GM18505 (cell line): ENCODE measurements at regions not wholly inside any gene's neighbourhood (a gene's known extent, or its start where the extent isn't known, plus 50 kb on each side); places are given as distances from the start of the nearest gene placed in this dataset.

Experiments
- ATAC-seq: cut with Tn5 transposase; IDR thresholded peaks from one replicate; pipeline ENCODE4 v1.9.1; 2021; ENCODE audit not compliant: unreplicated experiment
- POLR2A ChIP-seq: IDR thresholded peaks from 4 replicates; pipeline ENCODE4 v1.6.1; 2011; ENCODE audit warnings: borderline replicate concordance; ENCODE audit not compliant: insufficient read depth, insufficient read length; ENCODE audit errors: extremely low read depth

DNA sequence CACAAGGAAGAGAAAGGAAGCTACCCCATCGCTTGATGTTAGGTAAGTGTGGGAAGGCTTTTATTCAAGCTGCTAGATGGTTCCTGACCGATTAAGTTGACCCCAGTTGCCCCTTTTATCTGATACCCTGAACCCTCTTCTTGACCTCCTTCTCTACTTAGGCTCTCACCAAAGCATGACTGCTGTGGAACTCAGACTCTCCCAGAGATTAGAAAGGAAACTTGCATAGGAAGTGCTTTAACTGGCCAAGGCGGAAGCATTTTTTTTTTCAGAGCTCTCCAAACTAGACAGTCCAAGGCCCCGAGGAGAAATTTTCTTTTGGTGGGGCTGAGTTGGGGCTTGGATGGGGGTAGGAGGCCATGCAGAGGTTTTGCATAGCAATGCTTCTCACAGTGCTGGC, 101.3 kb upstream of the USP24 start:
- no peak for ATAC-seq
- no peak for TF ChIP-seq POLR2A

DNA sequence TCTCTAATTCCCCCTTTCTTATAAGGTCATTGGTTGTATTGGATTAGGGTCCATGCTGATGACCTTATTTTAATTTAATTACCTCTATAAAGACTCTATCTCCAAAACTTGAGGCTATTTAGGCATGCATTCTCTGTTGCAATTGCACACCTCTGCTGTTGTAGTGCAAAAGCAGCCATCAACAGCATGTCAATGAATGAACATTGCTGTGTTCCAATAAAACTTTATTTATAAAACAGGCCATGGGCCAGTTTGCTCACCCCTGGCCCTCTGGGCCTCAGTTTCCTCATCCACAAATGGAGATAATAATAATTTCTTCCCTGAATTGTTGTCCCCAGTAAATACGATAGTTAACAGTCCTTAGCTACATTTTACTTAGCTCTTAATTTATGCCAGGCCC, 100.4 kb upstream of the USP24 start:
- no peak for TF ChIP-seq POLR2A

DNA sequence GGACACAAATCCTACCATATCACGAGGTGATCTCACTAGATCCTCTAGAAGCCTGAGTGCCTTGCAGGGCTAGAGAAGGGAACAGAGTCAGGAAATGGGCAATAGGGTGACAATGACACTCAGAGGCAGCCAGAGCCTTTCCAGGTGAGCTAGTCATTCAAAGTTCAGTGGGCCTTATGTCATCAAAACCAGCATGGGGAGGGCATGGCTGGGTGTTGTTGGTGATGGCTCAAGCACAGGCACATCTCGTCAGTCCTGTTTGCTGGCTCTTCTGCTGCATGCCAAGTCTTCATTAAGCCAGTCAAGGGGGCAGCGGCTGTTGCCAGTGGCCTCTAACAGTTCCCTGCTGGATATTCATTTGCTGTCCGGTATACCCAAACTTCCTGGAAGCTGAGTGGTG, 99.6 kb upstream of the USP24 start:
- no peak for ATAC-seq
- TF ChIP-seq POLR2A = no peak

More for the DNA sequence above, 100.4 kb upstream of the USP24 start:
- no peak for ATAC-seq

DNA sequence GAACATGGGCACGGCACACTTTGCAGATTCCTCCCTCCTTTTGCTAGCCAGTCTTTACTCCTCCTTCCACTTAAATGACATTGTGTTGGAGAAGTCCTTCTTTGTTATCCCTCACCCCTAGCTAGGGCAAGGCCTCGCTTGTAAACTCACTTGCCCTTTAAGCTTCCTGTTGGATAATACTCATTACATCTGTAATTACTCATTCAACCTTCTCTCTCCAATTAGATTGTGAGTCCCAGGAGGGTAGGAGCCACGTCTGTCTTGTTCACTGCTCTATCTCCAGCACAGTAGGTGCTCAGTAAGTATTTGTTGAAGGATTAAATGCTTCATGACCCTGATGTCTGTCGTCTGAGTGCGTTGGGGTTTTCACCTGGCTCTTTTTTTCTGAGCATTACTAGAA, 98.7 kb upstream of the USP24 start:
- no peak for TF ChIP-seq POLR2A
- ATAC-seq = no peak

DNA sequence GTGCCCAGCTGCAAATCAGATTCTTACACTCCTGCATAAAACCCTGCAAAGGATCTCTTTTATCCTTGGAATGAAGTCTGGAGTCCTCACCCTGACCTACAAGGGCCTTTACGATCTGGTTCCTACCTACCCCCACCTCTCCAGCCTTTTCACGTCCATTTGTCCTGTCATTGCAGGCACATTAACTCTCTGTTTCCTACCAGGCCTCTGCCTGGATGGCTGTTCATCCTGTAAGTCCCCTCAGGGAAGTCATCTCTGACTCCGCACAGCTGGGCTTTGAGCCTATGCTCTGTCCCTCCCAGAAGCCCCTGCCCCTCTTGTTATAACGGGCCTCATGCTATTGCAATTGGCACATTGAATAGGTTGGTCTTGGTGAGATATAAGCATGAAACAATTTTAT, 96.8 kb upstream of the USP24 start:
- no peak for TF ChIP-seq POLR2A
- no peak for ATAC-seq

DNA sequence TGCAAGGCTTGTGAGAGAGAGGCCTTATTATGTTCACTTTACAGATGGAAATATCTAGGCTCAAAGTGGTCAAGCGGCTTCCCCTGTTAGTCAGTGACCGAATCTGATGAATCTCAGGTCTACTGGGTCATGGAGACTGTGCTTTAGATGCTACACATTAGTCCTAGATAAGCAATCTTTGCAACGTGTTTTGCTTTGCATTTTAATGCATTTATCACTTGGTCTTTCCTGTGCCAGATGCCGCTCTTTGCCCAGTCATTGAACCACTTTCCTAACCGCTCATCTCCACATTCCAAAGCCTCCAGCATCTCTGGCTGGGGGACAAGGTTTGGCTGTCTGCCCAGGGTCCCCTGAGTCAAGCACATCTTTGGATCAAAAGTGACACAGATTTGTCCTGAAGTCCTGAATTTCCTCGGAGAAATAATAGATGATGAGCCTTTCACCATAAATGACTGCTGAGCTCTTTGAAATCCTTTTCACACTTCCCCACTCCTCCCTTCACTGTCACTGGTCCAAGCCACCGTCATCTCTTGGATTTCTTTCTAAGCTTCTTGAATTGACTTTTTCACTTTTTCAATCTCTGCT, 96.0 kb upstream of the USP24 start:
- TF ChIP-seq POLR2A = no peak
- no peak for ATAC-seq

DNA sequence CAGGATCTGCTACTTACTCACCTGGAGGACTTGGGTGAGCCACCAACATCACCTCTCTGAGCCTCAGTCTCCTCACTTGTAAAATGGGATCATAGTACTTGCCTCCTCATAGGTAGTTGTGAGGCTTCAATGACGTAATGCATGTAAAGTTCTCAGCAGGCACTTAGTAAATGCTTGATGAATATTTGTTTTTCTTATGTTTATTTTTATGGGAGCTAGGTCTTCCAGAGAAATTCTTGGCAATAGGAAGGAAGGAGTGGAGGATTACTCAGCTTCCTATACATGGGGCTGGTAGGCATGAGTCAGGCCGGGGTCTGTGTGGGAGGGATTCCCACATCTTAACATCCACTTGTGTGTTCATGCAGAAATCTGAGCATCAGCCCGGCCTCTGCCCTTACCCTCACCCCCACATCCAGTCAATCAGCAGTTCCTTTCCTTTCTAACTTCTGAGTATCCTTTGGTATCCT, 95.4 kb upstream of the USP24 start:
- ATAC-seq = no peak
- no peak for TF ChIP-seq POLR2A

DNA sequence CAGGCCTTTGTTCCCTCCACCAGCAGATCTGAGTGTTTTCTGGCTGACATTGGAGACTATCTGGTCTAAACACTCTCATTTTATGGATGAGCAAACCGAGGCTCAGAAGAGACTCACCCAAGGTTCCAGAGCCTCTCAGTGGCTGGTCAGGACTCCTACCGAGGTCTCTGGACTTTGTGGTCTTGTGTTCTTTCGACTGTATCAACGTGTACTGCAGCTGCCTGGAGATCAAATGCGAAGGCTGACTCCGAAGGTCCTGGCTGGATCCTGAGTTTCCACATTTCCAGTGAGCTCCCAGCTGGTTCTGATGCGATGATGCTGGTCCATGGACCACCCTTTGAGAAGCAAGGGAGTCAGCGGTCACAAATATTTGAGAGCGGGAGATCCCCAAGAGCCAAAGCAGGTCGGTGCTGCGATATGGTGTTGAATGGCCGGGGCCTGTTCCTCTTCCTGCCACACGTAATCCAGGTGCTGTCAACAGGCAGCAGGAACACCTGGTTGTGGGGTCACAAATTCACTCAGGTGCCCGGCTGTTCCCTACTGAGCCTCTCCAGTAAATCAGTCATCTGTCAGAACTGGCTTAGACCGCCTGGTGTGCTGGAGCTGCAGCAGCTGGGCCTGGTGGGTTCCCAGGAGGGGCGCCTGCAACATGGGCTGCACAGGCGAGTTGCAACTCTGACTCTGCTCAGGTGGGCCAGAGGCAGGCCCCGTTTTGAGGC, 94.8 kb upstream of the USP24 start:
- no peak for TF ChIP-seq POLR2A
- no peak for ATAC-seq

DNA sequence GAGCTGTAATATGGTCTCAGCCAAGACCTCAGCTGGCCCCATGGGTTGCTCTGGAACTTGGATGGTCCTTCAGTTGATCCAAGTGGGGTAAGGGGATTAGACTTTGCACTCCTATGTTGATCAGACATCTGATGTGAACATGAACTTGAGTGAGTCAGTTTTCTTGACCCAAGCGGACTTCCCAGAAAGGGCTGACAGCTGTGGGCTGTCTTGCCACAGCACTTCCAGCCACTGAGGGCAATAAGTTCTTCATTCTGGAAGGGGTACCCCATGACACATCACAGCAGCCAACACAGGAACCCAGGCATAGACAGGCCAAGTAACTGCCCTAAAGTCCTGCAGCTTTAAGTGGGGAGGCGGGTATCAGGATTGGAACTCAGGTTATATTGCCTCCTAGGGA, 93.9 kb upstream of the USP24 start:
- no peak for TF ChIP-seq POLR2A
- no peak for ATAC-seq

DNA sequence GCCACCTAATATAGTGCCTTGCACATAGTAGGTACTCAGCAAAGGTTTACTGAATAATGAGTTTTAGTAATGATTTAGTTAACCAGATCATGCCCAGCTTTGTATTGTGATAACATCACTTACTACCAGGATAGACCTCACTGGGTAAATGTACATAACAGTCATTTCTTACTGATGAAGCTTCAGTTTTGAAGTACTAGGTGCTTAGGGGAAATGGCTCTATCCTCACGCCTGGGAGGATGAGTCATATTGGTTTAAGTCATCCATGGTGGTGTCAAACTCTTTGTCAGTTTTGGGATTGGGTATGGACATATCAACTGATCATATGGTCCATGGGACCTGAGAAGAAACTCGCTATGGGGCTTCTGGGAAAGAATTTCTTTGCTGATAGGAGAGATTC, 90.6 kb upstream of the USP24 start:
- no peak for ATAC-seq
- no peak for TF ChIP-seq POLR2A

DNA sequence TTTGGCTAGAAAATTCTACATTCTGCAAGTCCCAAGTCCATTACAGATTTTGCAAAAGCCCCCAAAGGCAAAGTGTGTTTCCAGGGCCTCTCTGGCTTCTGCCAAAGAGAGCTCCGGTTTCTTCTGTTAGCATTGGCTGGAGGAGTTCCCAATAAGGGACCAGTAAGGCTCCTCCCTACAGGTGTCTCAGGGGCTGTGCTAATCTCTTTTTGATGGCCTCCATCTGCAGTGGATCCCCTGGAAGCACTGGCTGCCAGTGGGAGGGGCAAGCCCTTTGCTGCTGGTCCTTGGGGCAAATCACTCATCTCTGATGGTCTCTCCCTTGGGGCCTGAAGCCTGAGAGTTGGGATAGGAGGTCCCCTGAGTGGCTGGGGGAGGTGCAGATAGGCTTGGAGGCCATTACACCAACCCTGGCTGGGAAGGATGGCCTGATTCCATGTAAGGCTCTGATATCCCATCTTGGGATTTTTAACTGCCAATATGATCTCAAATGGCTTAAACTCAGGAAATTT, 89.1 kb upstream of the USP24 start:
- ATAC-seq = no peak

DNA sequence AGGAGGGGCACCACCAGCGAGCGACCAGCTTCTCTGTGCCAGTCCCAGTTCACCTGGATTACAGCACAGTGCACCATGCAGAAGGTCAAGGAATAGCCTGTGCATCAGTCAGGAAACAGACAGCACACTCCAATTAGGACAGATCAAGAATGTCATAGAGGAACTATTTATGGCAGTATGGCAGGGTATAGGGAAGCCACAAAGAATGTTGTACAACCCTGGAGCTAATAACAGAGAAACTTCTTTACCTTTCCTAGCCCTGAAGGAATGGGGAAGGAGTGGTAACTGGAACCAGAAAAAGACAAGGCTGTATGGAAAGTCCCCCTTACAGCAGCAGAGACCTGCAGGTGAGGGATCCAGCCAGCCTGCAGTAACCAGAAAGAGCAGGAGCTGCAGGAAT, 87.8 kb upstream of the USP24 start:
- no peak for ATAC-seq
- no peak for TF ChIP-seq POLR2A

More for the DNA sequence above, 89.1 kb upstream of the USP24 start:
- no peak for TF ChIP-seq POLR2A

DNA sequence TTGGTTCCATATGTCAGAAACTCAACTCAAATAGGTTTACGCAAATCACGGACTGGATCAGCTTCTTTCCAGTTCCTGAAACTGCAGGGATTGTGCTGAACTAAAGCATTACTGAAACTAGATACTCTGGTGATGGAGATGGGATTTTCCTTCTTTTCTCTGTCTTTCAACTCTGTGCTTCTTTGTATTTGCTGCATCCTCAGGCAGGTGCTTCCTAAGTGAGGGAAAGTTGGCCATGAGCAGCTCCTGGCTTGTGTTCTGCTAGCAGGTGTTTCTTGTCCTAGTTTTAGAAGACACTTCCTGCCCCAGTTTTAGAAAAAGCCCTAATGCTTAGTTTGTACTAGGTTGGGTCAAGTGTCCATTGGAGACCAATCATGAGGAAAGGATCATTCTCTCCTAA, 86.7 kb upstream of the USP24 start:
- ATAC-seq = no peak

DNA sequence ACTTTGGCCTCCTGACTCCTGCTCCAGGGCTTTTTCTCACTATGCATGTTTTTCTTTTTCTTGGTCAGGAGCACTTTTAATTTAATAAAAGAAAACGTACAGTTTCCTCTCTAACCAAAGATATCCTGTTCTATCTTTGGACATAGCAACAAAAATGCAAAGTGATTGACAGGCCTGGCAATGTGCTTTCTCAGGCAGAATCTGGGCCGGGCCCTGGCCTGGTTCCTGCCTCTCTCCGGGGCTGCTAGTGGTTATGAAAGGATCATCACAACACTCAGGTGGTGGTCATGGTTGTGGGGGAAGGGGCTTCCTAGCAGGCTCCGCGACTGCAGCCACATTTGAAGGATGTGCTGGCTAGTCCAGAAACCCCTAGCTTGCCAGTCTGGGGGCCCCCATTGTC, 85.8 kb upstream of the USP24 start:
- TF ChIP-seq POLR2A = no peak
- no peak for ATAC-seq

More for the DNA sequence above, 86.7 kb upstream of the USP24 start:
- TF ChIP-seq POLR2A = no peak
